NB4 (cell line): ENCODE measurements at regions not wholly inside any gene's neighbourhood (a gene's known extent, or its start where the extent isn't known, plus 50 kb on each side); places are given as distances from the start of the nearest gene placed in this dataset.

Experiments
- MAX ChIP-seq: IDR thresholded peaks from 2 replicates; pipeline ENCODE4 v1.6.1; 2011; ENCODE audit warnings: low read depth, low read length
- POLR2A ChIP-seq: IDR thresholded peaks from 2 replicates; pipeline ENCODE4 v1.6.1; 2011; ENCODE audit warnings: mild to moderate bottlenecking; ENCODE audit not compliant: insufficient read length; ENCODE audit errors: extremely low read depth
- TF ChIP-seq, protein P1 (sequence below): IDR thresholded peaks from one replicate; pipeline ENCODE4 v1.5.1; 2012; ENCODE audit warnings: low read depth, low read length

DNA sequence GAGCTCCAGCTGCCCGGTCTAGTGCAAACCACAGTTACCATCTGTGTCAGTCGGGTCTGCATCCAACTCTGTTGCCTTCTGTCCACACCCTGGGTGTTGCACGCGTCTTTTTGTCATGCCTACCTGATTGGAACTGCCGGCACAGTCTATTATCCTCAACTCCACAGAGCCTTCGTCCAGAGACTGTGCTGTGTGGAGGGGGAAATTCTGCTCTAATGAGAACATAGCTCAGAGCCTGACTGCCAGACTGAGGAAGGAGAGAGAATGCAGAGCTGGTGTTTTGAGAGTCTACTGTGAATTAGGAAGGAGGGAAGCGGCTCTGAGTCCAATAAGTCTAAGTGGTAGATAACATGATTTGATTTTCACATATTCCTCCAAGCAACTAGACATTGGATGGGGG is 68.3 kb upstream of the GPR139 start:
- TF ChIP-seq, protein P1, sequence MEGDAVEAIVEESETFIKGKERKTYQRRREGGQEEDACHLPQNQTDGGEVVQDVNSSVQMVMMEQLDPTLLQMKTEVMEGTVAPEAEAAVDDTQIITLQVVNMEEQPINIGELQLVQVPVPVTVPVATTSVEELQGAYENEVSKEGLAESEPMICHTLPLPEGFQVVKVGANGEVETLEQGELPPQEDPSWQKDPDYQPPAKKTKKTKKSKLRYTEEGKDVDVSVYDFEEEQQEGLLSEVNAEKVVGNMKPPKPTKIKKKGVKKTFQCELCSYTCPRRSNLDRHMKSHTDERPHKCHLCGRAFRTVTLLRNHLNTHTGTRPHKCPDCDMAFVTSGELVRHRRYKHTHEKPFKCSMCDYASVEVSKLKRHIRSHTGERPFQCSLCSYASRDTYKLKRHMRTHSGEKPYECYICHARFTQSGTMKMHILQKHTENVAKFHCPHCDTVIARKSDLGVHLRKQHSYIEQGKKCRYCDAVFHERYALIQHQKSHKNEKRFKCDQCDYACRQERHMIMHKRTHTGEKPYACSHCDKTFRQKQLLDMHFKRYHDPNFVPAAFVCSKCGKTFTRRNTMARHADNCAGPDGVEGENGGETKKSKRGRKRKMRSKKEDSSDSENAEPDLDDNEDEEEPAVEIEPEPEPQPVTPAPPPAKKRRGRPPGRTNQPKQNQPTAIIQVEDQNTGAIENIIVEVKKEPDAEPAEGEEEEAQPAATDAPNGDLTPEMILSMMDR: no peak
- TF ChIP-seq POLR2A: no peak
- no peak for TF ChIP-seq MAX
